Left ventricle myocardium inferior (tissue), 1 donor: ENCODE measurements at regions not wholly inside any gene's neighbourhood (a gene's known extent, or its start where the extent isn't known, plus 50 kb on each side); places are given as distances from the start of the nearest gene placed in this dataset.

Source experiments
- DNase-seq: peaks from one replicate; pipeline ENCODE4 v3.0.0-alpha.2; 2020
- H3K27ac ChIP-seq: fragments of 200-600 bp; replicated peaks from 2 replicates; pipeline ENCODE4 v1.8.0; 2021
- H3K27me3 ChIP-seq: fragments of 200-600 bp; 2 replicates; pipeline ENCODE4 v1.8.0; 2021; ENCODE audit warnings: low read depth
- H3K36me3 ChIP-seq: fragments of 200-600 bp; 2 replicates; pipeline ENCODE4 v1.8.0; 2021
- H3K4me1 ChIP-seq: fragments of 200-600 bp; 2 replicates; pipeline ENCODE4 v1.8.0; 2021
- H3K4me3 ChIP-seq: fragments of 200-600 bp; 2 replicates; pipeline ENCODE4 v1.8.0; 2021; ENCODE audit warnings: mild to moderate bottlenecking, moderate library complexity
- H3K9me3 ChIP-seq: fragments of 200-600 bp; replicated peaks from 2 replicates; pipeline ENCODE4 v1.8.0; 2021
- intact Hi-C: fragments of 100-400 bp; cut with micrococcal nuclease; formaldehyde crosslinking; loops from one replicate; pipeline ENCODE4 v1.11.0; 2022
- TF ChIP-seq, protein P1 (sequence below): fragments of 200-600 bp; IDR thresholded peaks from 2 replicates; pipeline ENCODE4 v1.8.0; 2021; ENCODE audit warnings: antibody characterized with exemption, mild to moderate bottlenecking, borderline replicate concordance
- donor health status: DM: no; HTN: yes; CAD: no; lungs with severe emphysema.

GRCh38 chr6:43952746-43953145, 174.5 kb downstream of the MRPL14 start:
- Histone ChIP-seq H3K9me3 (peaks cover 15% of the 10 kb centered on the region), H3K27me3 (no peaks in the 10 kb centered on the region), H3K4me1 (peaks cover 28% of the 10 kb centered on the region), H3K36me3 (no peaks in the 10 kb centered on the region), H3K27ac (peak overlapping the region; percentile 92), H3K4me3 (no peak overlapping the region)
- DNase-seq: no peak
- TF ChIP-seq, protein P1, sequence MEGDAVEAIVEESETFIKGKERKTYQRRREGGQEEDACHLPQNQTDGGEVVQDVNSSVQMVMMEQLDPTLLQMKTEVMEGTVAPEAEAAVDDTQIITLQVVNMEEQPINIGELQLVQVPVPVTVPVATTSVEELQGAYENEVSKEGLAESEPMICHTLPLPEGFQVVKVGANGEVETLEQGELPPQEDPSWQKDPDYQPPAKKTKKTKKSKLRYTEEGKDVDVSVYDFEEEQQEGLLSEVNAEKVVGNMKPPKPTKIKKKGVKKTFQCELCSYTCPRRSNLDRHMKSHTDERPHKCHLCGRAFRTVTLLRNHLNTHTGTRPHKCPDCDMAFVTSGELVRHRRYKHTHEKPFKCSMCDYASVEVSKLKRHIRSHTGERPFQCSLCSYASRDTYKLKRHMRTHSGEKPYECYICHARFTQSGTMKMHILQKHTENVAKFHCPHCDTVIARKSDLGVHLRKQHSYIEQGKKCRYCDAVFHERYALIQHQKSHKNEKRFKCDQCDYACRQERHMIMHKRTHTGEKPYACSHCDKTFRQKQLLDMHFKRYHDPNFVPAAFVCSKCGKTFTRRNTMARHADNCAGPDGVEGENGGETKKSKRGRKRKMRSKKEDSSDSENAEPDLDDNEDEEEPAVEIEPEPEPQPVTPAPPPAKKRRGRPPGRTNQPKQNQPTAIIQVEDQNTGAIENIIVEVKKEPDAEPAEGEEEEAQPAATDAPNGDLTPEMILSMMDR: peak; percentile 37
- intact Hi-C loops: loop anchor here (10.0 kb wide), 1 partner anchor 122 kb away; no protein-coding TSS in a partner anchor

DNA sequence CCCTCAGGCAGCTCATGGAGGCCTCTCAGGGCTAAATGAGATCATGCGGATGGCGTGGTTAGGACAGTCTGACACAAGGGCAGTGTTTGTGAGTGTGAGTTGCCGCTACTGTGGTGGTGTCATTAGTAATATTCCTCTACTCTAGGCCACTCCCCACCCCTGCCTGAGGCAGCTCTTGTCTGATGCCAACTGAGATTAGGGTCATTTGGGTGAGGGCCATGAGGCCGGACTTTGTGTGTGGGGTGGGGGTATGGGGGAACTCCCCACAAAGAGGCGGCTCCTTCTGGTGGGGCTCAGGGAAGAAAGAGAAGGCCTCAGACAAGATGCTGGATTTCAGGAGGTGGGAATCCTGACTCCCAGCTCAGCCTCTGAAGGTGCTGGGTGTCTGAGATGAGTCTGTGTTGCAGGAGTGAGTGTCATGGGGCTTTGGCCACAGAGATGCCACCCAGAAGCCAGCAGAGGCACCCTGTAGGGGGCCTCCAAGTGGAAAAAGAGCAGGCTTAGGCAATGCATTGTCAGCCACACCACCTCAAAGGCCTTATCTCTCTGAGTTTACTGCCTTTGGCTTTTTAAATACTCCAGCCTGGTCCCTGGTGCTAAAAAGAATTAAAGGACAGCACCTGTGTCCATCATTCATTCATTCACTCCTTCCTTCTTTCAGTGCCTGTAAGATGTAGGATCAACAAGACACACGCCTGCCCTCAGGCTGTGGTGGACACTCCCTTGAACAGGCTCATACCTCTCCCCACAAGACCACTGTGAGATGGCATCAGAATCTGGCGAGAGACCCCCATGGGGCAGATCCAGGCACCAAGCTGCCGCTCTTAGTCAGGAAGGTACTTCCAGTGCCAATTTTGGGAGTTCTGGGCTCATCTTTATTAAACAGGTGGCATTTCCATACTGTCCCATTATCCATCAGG, 175.2 kb downstream of the MRPL14 start:
- TF ChIP-seq, protein P1: no peak
- intact Hi-C loops: loop anchor here (10.0 kb wide), 1 partner anchor 123 kb away; no protein-coding TSS in a partner anchor
- no peak for DNase-seq
- H3K4me1 ChIP-seq: peaks cover 28% of the 10 kb centered on the region
- peaks cover 9% of the 10 kb centered on the region for H3K9me3 ChIP-seq
- H3K4me3 ChIP-seq: no peak overlapping the region
- H3K36me3 ChIP-seq: no peaks in the 10 kb centered on the region
- no peaks in the 10 kb centered on the region for H3K27me3 ChIP-seq
- peak overlapping the region; percentile 92 for H3K27ac ChIP-seq

GRCh38 chr6:43951063-43951755, 176.0 kb downstream of the MRPL14 start:
- Histone ChIP-seq H3K27ac (peak overlapping the region; percentile 92), H3K36me3 (no peaks in the 10 kb centered on the region), H3K27me3 (no peaks in the 10 kb centered on the region), H3K9me3 (peaks cover 3% of the 10 kb centered on the region), H3K4me1 (peaks cover 28% of the 10 kb centered on the region), H3K4me3 (no peak overlapping the region)
- intact Hi-C loops: loop anchor here (10.0 kb wide), 1 partner anchor 124 kb away; no protein-coding TSS in a partner anchor
- TF ChIP-seq, protein P1: peak; percentile 68
- peak; percentile 62 for DNase-seq

- H3K4me3 ChIP-seq: no peak overlapping the region
- peaks cover 2% of the 10 kb centered on the region for H3K9me3 ChIP-seq
- no peaks in the 10 kb centered on the region for H3K27me3 ChIP-seq
- H3K36me3 ChIP-seq: no peaks in the 10 kb centered on the region
- TF ChIP-seq, protein P1: no peak
- intact Hi-C loops: loop anchor here (10.0 kb wide), 1 partner anchor 124 kb away; no protein-coding TSS in a partner anchor
- H3K27ac ChIP-seq: peak overlapping the region; percentile 92
- H3K4me1 ChIP-seq: peaks cover 28% of the 10 kb centered on the region
- DNase-seq: no peak
These were observed 176.6 kb downstream of the MRPL14 start for GRCh38 chr6:43950731-43951062.

DNA sequence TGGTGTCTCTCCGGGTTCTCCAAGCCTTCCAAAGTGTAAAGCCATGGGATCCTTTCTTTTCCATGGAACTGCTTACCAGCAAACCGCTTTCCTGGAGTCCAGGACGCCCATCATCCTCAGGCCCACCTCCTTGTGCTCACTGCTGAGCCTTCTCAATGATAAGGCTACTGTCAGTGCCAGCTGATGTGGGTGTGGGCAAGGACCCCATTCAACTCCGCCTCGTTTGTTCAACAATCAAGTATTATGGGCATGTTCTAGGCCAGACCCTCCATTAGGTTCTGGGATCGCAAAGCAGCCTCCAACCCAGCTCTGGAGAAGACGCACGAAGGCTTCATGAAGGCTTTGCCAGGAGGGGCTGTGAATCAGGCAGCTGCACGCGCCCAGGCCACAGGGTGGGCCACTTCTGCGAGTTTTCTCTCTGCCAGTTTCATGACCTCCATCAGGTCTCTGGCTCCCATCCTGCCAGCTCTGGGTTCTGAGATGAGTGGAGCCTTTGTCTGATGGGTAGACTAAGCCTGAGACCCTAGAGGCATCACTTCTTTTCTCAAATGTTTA, 177.1 kb downstream of the MRPL14 start:
- intact Hi-C loops: loop anchor here (10.0 kb wide), 1 partner anchor 125 kb away; no protein-coding TSS in a partner anchor
- Histone ChIP-seq H3K9me3 (peaks cover 8% of the 10 kb centered on the region), H3K4me3 (no peak overlapping the region), H3K36me3 (no peaks in the 10 kb centered on the region), H3K27me3 (no peaks in the 10 kb centered on the region), H3K27ac (no peak overlapping the region), H3K4me1 (peaks cover 28% of the 10 kb centered on the region)
- TF ChIP-seq, protein P1: no peak
- DNase-seq: peak; percentile 3
